SH-SY5Y (cell line): ENCODE measurements at regions not wholly inside any gene's neighbourhood (a gene's known extent, or its start where the extent isn't known, plus 50 kb on each side); places are given as distances from the start of the nearest gene placed in this dataset.

ENCODE experiments used
- GATA2 ChIP-seq: IDR thresholded peaks from 2 replicates; pipeline ENCODE4 v1.6.1; 2011; ENCODE audit warnings: mild to moderate bottlenecking, low read depth, low read length
- GATA3 ChIP-seq: IDR thresholded peaks from 2 replicates; pipeline ENCODE4 v1.6.1; 2011; ENCODE audit warnings: low read depth, mild to moderate bottlenecking, low read length, moderate library complexity

DNA sequence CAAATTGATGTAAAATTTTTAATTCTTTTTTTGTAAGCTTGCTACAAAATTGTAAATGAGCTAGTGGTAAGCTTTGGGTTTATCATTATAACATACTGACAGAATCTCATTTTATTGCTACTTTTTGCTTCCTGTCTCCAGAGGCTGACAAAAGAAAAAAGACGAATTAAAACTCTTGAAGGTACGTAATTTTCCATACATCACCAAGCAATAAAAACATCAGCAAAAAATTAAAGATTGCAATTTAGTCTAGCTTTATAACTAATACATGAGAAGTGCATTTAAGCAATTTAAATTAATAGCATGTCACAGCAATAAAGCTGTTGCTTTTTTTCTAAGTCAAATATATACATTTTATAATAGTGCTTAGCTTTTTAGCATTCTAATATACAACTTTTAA is 94.6 kb upstream of the SNTG2 start:
- no peak for TF ChIP-seq GATA2
- TF ChIP-seq GATA3 = no peak
